Activated naive CD8-positive, alpha-beta T cell treated with anti-CD3 and anti-CD28 coated beads, Interleukin-2, amount 10 ng/mL, durations not matched to agents 7 days and 5 days (primary cell): ENCODE measurements at regions not wholly inside any gene's neighbourhood (a gene's known extent, or its start where the extent isn't known, plus 50 kb on each side); places are given as distances from the start of the nearest gene placed in this dataset.

Experiments
- ATAC-seq: fragments of 150-1000 bp; cut with Tn5 transposase; one replicate; pipeline ENCODE4 v1.10.0; 2021; ENCODE audit warnings: low read depth, moderate library complexity
- POLR2A ChIA-PET: fragments of 350-600 bp; sonication (Branson Sonifier 250); formaldehyde crosslinking; loops from one replicate; lab custom pipeline; 2021; ENCODE audit warnings: antibody characterized with exemption; lab: Charles Lee
- DNase-seq: peaks from one replicate; pipeline ENCODE4 v3.0.0; 2021
- H3K27ac Mint-ChIP-seq: one replicate; pipeline ENCODE4 v1.8.0; 2022; ENCODE audit warnings: mild to moderate bottlenecking, mixed read lengths
- H3K27me3 Mint-ChIP-seq: one replicate; pipeline ENCODE4 v1.8.0; 2022; ENCODE audit warnings: mild to moderate bottlenecking, moderate library complexity, mixed read lengths
- H3K36me3 Mint-ChIP-seq: one replicate; pipeline ENCODE4 v1.8.0; 2021; ENCODE audit warnings: mild to moderate bottlenecking, mixed read lengths
- H3K4me1 Mint-ChIP-seq: one replicate; pipeline ENCODE4 v1.8.0; 2021; ENCODE audit warnings: mixed read lengths
- H3K4me3 Mint-ChIP-seq: one replicate; pipeline ENCODE4 v1.8.0; 2022; ENCODE audit warnings: mild to moderate bottlenecking, moderate library complexity, mixed read lengths
- H3K9me3 Mint-ChIP-seq: one replicate; pipeline ENCODE4 v1.8.0; 2021; ENCODE audit warnings: mixed read lengths

DNA sequence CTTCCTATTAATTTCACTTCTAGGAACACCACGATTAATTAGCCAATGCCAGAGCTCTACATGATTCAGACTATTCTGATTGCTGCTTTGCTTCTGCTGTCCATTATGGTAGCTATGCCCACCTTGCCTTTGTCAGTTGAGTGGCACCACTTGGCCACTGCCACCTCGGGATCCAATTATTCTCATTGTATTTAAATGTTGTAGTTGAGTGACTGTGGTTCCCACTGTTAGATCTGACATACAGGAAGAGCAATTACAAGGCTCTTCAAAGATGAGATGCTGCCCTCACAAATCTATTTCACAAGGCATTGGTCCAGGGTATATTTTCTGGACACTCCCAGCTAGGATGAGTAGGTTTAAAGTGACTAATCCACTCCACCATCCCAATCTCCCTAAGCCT, 864.5 kb upstream of the EDIL3 start:
- DNase-seq, result no peak
- Mint-ChIP-seq H3K36me3 (no peaks in the 10 kb centered on the region), H3K9me3 (peaks cover 2% of the 10 kb centered on the region), H3K27me3 (no peaks in the 10 kb centered on the region), H3K4me3 (no peak overlapping the region), H3K4me1 (no peaks in the 10 kb centered on the region), H3K27ac (no peak overlapping the region)
- POLR2A ChIA-PET, result no interaction called here
- no peak for ATAC-seq

DNA sequence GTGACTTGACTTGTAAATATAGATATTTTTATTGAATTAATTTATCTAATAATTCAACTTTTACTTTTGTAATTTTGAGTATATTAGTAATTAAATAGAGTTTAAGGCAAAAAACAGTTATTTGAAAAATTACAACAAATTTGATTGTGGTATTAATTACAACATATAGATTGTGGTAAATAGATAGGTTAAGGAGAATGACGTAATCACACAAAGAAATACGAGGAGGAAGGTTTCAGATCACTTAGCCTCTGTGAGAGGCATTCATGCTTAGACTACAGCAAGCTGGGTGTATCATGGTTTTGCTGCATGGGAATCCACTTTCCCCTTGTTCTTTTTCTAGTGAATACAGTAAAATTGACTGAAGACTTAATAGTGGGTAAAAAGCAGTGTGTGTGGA, 878.4 kb upstream of the EDIL3 start:
- Mint-ChIP-seq H3K36me3 (no peaks in the 10 kb centered on the region), H3K27ac (no peak overlapping the region), H3K4me3 (no peak overlapping the region), H3K9me3 (peaks cover 2% of the 10 kb centered on the region), H3K4me1 (no peaks in the 10 kb centered on the region), H3K27me3 (no peaks in the 10 kb centered on the region)
- POLR2A ChIA-PET, result no interaction called here
- no peak for DNase-seq
- ATAC-seq, result no peak

DNA sequence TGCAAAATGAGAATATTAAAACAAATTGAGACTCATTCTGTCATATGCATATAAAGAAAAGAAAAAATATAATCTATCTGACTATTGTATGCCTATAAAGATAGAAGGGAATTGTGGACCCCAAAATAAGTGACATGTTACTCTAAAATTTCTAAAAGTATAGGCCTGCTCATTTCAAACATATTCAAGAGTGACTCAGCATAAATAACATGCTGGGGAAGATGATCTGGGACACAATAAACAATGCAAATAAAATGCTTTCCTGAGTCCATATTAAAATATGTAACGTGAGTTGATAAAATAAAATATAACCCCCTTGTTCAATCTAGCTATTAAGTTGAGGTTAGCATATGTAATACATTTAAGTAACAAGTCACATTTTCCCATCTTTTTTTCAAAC, 882.0 kb upstream of the EDIL3 start:
- H3K27ac Mint-ChIP-seq, result no peak overlapping the region
- no peak for ATAC-seq
- POLR2A ChIA-PET, result no interaction called here

DNA sequence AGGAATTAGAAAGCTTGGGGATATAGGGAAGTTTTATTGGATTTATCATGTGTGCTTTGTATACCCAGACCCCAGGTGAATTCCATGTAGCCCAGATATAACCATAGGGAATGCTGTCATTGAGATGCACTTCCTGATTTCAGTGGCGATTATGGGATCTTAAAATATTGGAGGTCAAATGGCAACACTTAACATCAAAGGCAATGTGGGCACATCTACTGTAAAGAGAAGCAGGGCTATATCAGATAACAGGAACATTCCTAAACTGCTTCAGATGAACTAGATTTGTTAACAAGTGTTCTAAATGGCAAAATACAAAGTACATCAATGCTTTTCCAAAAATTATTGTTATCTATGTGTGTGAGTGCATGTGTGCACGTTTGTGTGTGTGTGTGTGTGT, 883.5 kb upstream of the EDIL3 start:
- Mint-ChIP-seq H3K4me1 (no peaks in the 10 kb centered on the region), H3K9me3 (peaks cover 2% of the 10 kb centered on the region), H3K27ac (no peak overlapping the region), H3K27me3 (no peaks in the 10 kb centered on the region), H3K36me3 (no peaks in the 10 kb centered on the region), H3K4me3 (no peak overlapping the region)
- ATAC-seq (no peak), DNase-seq (no peak)
- POLR2A ChIA-PET, result no interaction called here

More for the DNA sequence above, 882.0 kb upstream of the EDIL3 start:
- no peak for DNase-seq
- Mint-ChIP-seq H3K9me3 (peaks cover 2% of the 10 kb centered on the region), H3K36me3 (no peaks in the 10 kb centered on the region), H3K4me1 (no peaks in the 10 kb centered on the region), H3K4me3 (no peak overlapping the region), H3K27me3 (no peaks in the 10 kb centered on the region)

DNA sequence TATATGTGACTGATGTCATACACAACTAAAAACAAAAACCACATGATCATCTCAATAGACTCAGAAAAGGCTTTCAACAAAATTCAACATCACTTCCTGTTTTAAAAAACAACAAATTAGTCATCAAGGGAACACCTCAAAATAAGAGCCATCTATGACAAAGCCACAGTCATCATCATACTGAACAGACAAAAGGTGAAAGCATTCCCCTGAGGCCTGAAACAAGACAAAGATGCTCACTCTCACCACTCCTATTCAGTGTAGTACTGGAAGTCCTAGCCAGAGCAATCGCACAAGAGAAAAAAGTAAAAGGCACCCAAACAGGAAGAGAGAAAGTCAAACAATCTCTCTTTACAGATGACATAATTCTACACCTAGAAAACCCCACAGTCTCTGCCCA, 893.5 kb upstream of the EDIL3 start:
- DNase-seq (no peak), ATAC-seq (no peak)
- no peak overlapping the region for H3K4me3 Mint-ChIP-seq
- H3K27me3 Mint-ChIP-seq, result no peaks in the 10 kb centered on the region
- no peaks in the 10 kb centered on the region for H3K36me3 Mint-ChIP-seq
- POLR2A ChIA-PET, result no interaction called here
- peaks cover 2% of the 10 kb centered on the region for H3K9me3 Mint-ChIP-seq
- no peaks in the 10 kb centered on the region for H3K4me1 Mint-ChIP-seq
- no peak overlapping the region for H3K27ac Mint-ChIP-seq

DNA sequence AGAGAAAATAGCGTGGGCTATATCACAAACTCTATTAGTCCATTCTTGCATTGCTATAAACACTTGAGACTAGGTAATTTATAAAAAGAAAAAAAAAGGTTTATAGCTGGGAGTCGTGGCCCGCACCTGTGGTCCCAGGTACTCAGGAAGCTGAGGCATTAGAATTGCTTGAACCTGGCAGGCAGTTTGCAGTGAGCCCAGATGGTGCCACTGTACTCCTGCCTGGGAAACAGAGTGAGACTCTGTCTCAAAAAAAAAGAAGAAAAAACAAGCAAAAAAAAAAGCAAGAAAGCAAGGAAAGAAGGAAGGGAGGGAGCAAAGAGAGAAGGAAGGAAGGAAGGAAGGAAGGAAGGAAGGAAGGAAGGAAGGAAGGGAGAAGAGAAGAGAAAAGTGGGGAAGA, 904.2 kb upstream of the EDIL3 start:
- Mint-ChIP-seq H3K36me3 (no peaks in the 10 kb centered on the region), H3K9me3 (no peaks in the 10 kb centered on the region), H3K27ac (no peak overlapping the region), H3K4me1 (no peaks in the 10 kb centered on the region), H3K27me3 (no peaks in the 10 kb centered on the region), H3K4me3 (no peak overlapping the region)
- POLR2A ChIA-PET, result no interaction called here
- no peak for ATAC-seq
- no peak for DNase-seq

DNA sequence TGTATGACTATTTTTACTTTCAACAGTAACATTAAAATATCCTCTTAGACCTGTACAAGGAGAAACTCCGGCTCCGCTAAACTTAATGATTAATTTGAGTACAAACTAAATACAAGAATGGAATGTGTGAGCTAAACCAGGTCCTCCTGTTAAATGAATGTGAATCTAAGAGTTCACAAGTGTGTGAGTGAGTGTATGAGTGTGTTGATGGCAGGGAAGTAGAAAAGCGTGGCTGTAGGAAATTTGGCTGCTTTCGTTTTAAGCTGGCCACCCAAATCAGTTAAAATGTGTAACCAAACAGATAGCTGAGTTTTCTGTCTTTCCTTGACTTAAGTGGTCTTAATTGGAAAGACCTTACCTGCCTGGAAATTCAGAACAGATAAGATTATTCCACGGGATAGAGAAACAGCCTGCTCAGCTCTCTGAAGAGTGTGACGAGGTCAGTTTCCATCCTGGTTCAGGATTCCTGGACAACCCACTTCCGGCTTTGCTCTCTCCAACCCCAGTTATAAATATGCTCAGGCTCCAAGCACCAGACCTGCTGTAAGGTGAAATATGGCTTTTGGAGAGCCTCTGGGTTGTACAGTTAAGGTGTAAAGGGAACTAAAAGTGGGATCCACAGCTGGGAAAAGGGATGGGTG, 908.6 kb upstream of the EDIL3 start:
- POLR2A ChIA-PET, result no interaction called here

DNA sequence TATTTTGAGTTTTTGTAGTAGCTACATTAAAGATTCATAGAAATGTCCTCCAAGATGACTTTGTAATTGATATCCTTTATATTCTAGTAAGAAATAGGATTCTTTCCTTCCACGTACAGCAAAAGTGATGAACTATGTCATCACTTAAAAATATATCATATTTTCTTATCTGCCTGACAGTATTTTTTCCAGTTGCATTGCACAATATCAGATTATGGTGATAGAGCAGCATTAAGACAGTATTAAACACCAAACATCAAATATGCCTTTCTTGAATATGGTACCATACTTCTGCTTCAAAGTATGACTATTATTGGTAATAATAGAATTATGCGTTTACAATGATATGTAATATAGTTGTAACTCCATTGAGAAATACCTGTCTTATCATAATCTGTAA, 919.8 kb upstream of the EDIL3 start:
- POLR2A ChIA-PET, result no interaction called here
- Mint-ChIP-seq H3K36me3 (no peaks in the 10 kb centered on the region), H3K27ac (no peak overlapping the region), H3K9me3 (no peaks in the 10 kb centered on the region), H3K4me3 (no peak overlapping the region), H3K27me3 (no peaks in the 10 kb centered on the region), H3K4me1 (no peaks in the 10 kb centered on the region)
- DNase-seq (no peak), ATAC-seq (no peak)

More for the DNA sequence above, 908.6 kb upstream of the EDIL3 start:
- no peaks in the 10 kb centered on the region for H3K27me3 Mint-ChIP-seq
- H3K36me3 Mint-ChIP-seq, result no peaks in the 10 kb centered on the region
- H3K9me3 Mint-ChIP-seq, result no peaks in the 10 kb centered on the region
- no peak for ATAC-seq
- no peak overlapping the region for H3K27ac Mint-ChIP-seq
- no peak for DNase-seq
- no peak overlapping the region for H3K4me3 Mint-ChIP-seq
- no peaks in the 10 kb centered on the region for H3K4me1 Mint-ChIP-seq

DNA sequence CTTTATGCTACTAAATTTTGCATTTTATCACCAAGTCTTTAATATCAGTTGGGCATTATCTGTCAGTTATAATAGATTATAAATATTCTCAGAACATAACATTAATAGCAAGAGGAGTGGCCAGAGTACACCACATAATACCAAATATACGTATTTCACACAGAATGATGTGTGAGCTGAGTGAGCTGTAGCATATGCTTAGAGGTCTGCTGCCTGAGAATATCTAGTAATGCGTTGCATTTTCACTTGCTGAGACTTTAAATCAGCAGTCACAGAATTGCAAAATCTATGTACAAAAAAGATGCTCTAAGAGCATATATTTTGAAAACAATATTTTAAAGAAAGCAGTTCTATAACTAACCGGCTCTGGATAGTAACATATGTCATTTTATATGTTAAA, 921.1 kb upstream of the EDIL3 start:
- Mint-ChIP-seq H3K36me3 (no peaks in the 10 kb centered on the region), H3K4me1 (no peaks in the 10 kb centered on the region), H3K9me3 (no peaks in the 10 kb centered on the region), H3K4me3 (no peak overlapping the region), H3K27me3 (no peaks in the 10 kb centered on the region), H3K27ac (no peak overlapping the region)
- POLR2A ChIA-PET, result no interaction called here
- ATAC-seq (no peak), DNase-seq (no peak)

DNA sequence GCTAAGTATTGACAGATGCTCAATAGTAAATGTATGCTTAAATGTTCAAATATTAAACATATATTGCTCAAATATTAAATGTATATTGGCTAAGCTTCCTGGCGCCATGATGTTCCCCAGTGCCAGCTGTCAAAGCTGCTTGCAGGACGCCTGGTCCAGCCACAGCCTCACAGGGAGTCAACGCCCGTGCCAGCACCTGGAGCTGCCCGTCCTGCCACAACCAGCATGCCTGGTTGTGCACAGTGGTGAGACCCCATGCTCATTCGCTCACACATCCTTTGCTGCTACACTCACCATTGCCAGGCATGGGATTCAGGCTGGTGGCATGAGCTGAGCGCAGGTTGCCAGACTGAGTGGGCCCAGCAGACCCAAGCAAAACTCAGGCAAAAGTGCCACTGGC, 926.9 kb upstream of the EDIL3 start:
- Mint-ChIP-seq H3K4me1 (no peaks in the 10 kb centered on the region), H3K4me3 (no peak overlapping the region), H3K36me3 (no peaks in the 10 kb centered on the region), H3K27me3 (no peaks in the 10 kb centered on the region), H3K9me3 (peaks cover 2% of the 10 kb centered on the region), H3K27ac (no peak overlapping the region)
- POLR2A ChIA-PET, result no interaction called here
- no peak for DNase-seq
- no peak for ATAC-seq

DNA sequence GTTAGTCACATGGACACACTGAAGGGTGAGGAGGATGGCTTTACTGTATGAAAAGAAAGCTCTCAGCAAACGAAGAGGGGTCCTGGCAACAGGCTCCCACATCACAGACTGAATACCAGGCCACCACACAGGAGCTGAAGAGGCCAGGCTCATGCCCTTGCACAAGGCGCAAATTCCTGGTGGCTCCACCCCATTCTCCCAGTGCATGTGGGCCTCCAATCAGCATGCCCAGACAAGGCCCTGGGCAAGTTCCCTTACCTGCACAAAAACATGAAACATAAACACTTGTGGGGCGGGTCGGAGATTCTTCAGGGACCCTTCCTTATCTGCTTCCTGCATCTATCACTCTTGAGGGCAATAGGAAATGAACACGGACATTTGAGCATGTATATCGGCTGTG, 935.8 kb upstream of the EDIL3 start:
- POLR2A ChIA-PET, result no interaction called here
- H3K27ac Mint-ChIP-seq, result no peak overlapping the region
- H3K4me1 Mint-ChIP-seq, result no peaks in the 10 kb centered on the region
- ATAC-seq (no peak), DNase-seq (no peak)
- no peak overlapping the region for H3K4me3 Mint-ChIP-seq
- no peaks in the 10 kb centered on the region for H3K36me3 Mint-ChIP-seq
- no peaks in the 10 kb centered on the region for H3K27me3 Mint-ChIP-seq
- H3K9me3 Mint-ChIP-seq, result peaks cover 4% of the 10 kb centered on the region

DNA sequence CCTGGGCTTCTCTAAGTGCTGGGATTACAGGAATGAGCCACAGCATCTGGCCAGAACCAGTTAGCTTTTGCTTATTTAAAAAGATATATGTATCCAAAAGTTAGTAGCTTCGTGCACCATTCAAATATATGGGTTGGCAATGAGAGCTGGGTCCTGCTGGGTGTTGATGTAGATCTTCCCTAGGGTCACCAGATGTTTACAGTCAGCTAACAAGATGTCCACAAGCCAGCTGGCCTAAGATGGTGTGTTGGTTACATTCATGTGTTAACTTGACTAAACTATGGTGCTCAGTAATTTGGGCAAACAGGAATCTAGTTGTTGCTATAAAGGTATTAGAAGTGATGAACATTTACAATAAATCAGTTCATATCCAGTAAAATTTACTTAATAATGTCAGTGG, 948.6 kb upstream of the EDIL3 start:
- Mint-ChIP-seq H3K9me3 (no peaks in the 10 kb centered on the region), H3K4me3 (no peak overlapping the region), H3K27ac (no peak overlapping the region), H3K4me1 (no peaks in the 10 kb centered on the region), H3K27me3 (no peaks in the 10 kb centered on the region), H3K36me3 (no peaks in the 10 kb centered on the region)
- POLR2A ChIA-PET, result no interaction called here
- ATAC-seq (no peak), DNase-seq (no peak)

DNA sequence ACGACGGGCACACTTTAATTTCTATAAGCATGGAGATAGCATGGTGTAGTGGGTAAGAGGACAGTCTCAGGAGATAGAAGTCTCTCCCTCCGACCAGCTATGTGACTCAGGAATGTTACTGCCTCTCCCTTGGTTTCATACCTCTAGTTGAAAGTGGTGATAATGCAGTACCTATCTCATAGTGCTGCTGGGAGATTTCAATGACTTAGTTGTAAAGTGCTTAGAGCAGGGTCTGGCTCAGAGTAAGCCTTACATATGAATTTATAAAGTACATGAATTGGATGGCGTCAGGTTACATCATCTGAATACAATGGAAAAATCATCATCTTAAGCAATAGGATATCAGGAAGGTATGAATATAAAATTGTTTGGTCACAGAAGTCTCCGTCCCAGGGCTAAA, 952.8 kb upstream of the EDIL3 start:
- no peak for ATAC-seq
- no peak overlapping the region for H3K27ac Mint-ChIP-seq

DNA sequence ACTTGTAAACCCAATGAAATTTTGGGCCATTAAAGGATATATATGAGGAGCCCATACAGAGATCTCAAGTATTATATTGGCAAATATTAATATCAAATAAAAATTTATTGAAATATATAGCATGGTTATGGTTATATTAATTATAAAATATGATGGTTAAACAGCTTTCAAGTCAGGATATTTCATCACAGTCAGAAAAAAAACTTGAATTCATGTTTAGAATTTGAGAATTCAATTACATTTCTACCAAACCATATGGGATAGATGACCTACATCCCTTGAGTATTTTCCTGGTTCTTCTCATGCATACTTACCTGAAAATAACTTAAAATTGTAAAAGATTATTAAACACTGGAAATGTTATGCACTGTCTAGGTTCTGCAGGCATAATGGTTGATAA, 956.1 kb upstream of the EDIL3 start:
- H3K9me3 Mint-ChIP-seq, result no peaks in the 10 kb centered on the region
- no peak for DNase-seq
- H3K4me3 Mint-ChIP-seq, result no peak overlapping the region
- ATAC-seq, result no peak
- H3K27ac Mint-ChIP-seq, result no peak overlapping the region
- POLR2A ChIA-PET, result no interaction called here
- H3K36me3 Mint-ChIP-seq, result no peaks in the 10 kb centered on the region
- no peaks in the 10 kb centered on the region for H3K4me1 Mint-ChIP-seq
- no peaks in the 10 kb centered on the region for H3K27me3 Mint-ChIP-seq

More for the DNA sequence above, 952.8 kb upstream of the EDIL3 start:
- H3K4me3 Mint-ChIP-seq, result no peak overlapping the region
- H3K4me1 Mint-ChIP-seq, result no peaks in the 10 kb centered on the region
- POLR2A ChIA-PET, result no interaction called here
- H3K36me3 Mint-ChIP-seq, result no peaks in the 10 kb centered on the region
- no peak for DNase-seq
- no peaks in the 10 kb centered on the region for H3K27me3 Mint-ChIP-seq
- H3K9me3 Mint-ChIP-seq, result no peaks in the 10 kb centered on the region

DNA sequence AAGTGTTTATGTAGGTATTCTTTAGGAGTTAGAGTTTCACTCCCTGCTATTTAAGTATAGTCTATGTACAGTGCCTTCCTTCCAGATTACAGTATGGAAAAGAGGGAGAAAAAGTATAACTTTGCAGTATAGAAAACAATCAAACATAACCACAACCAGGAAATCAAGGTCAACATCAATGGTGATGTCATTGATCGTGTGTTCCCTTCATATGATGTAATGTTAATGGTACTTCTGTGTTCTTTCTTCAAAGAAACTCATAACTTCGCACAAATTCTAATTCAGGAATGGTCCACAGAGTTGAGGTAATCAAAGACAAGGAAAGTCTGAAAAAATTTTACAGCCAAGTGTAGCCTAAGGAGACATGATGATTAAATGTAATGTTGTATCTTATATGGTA, 961.1 kb upstream of the EDIL3 start:
- H3K4me1 Mint-ChIP-seq, result no peaks in the 10 kb centered on the region
- no peaks in the 10 kb centered on the region for H3K36me3 Mint-ChIP-seq
- H3K27ac Mint-ChIP-seq, result no peak overlapping the region
- no peaks in the 10 kb centered on the region for H3K27me3 Mint-ChIP-seq
- no peak overlapping the region for H3K4me3 Mint-ChIP-seq
- ATAC-seq (no peak), DNase-seq (no peak)
- no peaks in the 10 kb centered on the region for H3K9me3 Mint-ChIP-seq
- POLR2A ChIA-PET, result no interaction called here
